ENCODE measurements at regions not wholly inside any gene's neighbourhood (a gene's known extent, or its start where the extent isn't known, plus 50 kb on each side); places are given as distances from the start of the nearest gene placed in this dataset.

DNA sequence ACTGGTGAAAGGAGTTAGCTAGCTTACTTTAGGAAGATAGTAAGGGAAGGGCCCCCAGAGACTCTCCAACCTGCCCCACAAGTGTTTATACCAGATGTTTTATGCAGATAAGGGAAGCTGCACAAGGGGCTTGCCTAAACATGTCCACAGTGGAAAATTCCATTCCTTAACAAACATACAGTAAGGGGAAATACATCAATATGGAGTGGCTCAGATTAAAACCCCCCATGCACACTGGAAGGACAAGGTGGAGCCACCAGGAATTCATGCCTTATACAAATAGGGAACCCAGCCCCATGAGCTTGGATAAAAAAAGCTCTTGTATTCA is 106.3 kb upstream of the GPBP1 start (continued):
- TF ChIP-seq, protein P1, sequence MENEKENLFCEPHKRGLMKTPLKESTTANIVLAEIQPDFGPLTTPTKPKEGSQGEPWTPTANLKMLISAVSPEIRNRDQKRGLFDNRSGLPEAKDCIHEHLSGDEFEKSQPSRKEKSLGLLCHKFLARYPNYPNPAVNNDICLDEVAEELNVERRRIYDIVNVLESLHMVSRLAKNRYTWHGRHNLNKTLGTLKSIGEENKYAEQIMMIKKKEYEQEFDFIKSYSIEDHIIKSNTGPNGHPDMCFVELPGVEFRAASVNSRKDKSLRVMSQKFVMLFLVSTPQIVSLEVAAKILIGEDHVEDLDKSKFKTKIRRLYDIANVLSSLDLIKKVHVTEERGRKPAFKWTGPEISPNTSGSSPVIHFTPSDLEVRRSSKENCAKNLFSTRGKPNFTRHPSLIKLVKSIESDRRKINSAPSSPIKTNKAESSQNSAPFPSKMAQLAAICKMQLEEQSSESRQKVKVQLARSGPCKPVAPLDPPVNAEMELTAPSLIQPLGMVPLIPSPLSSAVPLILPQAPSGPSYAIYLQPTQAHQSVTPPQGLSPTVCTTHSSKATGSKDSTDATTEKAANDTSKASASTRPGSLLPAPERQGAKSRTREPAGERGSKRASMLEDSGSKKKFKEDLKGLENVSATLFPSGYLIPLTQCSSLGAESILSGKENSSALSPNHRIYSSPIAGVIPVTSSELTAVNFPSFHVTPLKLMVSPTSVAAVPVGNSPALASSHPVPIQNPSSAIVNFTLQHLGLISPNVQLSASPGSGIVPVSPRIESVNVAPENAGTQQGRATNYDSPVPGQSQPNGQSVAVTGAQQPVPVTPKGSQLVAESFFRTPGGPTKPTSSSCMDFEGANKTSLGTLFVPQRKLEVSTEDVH (IDR thresholded peaks at IDR 0.05; ENCODE audit: low read depth, partially characterized antibody) = no peak
- no peak for TF ChIP-seq STAG1 (CRISPR knock-in tag; IDR thresholded peaks at IDR 0.05; ENCODE audit: borderline replicate concordance)
- peak; percentile 53; the same call in 1 of the 2 replicates for TF ChIP-seq SMARCA4 (IDR thresholded peaks at IDR 0.05)
- TF ChIP-seq MCM7 (IDR thresholded peaks at IDR 0.05) = no peak
- TF ChIP-seq, protein P2, sequence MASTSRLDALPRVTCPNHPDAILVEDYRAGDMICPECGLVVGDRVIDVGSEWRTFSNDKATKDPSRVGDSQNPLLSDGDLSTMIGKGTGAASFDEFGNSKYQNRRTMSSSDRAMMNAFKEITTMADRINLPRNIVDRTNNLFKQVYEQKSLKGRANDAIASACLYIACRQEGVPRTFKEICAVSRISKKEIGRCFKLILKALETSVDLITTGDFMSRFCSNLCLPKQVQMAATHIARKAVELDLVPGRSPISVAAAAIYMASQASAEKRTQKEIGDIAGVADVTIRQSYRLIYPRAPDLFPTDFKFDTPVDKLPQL (IDR thresholded peaks at IDR 0.05; ENCODE audit: extremely low read depth, insufficient read length) = no peak
- no peak for TF ChIP-seq ZFP36 (IDR thresholded peaks at IDR 0.05; ENCODE audit: low read depth, low read length, partially characterized antibody)
- TF ChIP-seq ZNF347 (CRISPR knock-in tag; IDR thresholded peaks at IDR 0.05; ENCODE audit: low read depth) = no peak
- no peak for TF ChIP-seq ZC3H8 (IDR thresholded peaks at IDR 0.05)
- no peak for TF ChIP-seq ADNP (tag; IDR thresholded peaks at IDR 0.05)
- TF ChIP-seq ZNF586 (CRISPR knock-in tag; conservative IDR thresholded peaks at IDR 0.05) = no peak
- TF ChIP-seq POLR2AphosphoS2 (IDR thresholded peaks at IDR 0.05; ENCODE audit: low read length) = no peak
- TF ChIP-seq SMARCC2 (IDR thresholded peaks at IDR 0.05; ENCODE audit: low read depth) = peak; percentile 72; the same call in 1 of the 2 replicates
- TF ChIP-seq, protein P3, sequence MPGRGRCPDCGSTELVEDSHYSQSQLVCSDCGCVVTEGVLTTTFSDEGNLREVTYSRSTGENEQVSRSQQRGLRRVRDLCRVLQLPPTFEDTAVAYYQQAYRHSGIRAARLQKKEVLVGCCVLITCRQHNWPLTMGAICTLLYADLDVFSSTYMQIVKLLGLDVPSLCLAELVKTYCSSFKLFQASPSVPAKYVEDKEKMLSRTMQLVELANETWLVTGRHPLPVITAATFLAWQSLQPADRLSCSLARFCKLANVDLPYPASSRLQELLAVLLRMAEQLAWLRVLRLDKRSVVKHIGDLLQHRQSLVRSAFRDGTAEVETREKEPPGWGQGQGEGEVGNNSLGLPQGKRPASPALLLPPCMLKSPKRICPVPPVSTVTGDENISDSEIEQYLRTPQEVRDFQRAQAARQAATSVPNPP (IDR thresholded peaks at IDR 0.05; ENCODE audit: borderline replicate concordance, insufficient read depth, insufficient read length) = no peak
- TF ChIP-seq ZNF41 (CRISPR knock-in tag; conservative IDR thresholded peaks at IDR 0.05) = no peak
- TF ChIP-seq GATA2 (CRISPR knock-in tag; IDR thresholded peaks at IDR 0.05) = peak; percentile 29; the same call in 1 of the 2 replicates
- no peak for TF ChIP-seq OTX1 (CRISPR knock-in tag; IDR thresholded peaks at IDR 0.05)
- TF ChIP-seq, protein P4, sequence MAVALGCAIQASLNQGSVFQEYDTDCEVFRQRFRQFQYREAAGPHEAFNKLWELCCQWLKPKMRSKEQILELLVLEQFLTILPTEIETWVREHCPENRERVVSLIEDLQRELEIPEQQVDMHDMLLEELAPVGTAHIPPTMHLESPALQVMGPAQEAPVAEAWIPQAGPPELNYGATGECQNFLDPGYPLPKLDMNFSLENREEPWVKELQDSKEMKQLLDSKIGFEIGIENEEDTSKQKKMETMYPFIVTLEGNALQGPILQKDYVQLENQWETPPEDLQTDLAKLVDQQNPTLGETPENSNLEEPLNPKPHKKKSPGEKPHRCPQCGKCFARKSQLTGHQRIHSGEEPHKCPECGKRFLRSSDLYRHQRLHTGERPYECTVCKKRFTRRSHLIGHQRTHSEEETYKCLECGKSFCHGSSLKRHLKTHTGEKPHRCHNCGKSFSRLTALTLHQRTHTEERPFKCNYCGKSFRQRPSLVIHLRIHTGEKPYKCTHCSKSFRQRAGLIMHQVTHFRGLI (CRISPR knock-in tag; IDR thresholded peaks at IDR 0.05) = no peak
- TF ChIP-seq BACH1 (tag; IDR thresholded peaks at IDR 0.05) = no peak
- no peak for TF ChIP-seq FIP1L1 (IDR thresholded peaks at IDR 0.05; ENCODE audit: low read depth, low read length, poor library complexity, severe bottlenecking)
- TF ChIP-seq, protein P5, sequence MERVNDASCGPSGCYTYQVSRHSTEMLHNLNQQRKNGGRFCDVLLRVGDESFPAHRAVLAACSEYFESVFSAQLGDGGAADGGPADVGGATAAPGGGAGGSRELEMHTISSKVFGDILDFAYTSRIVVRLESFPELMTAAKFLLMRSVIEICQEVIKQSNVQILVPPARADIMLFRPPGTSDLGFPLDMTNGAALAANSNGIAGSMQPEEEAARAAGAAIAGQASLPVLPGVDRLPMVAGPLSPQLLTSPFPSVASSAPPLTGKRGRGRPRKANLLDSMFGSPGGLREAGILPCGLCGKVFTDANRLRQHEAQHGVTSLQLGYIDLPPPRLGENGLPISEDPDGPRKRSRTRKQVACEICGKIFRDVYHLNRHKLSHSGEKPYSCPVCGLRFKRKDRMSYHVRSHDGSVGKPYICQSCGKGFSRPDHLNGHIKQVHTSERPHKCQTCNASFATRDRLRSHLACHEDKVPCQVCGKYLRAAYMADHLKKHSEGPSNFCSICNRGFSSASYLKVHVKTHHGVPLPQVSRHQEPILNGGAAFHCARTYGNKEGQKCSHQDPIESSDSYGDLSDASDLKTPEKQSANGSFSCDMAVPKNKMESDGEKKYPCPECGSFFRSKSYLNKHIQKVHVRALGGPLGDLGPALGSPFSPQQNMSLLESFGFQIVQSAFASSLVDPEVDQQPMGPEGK (CRISPR knock-in tag; IDR thresholded peaks at IDR 0.05; ENCODE audit: borderline replicate concordance) = no peak
- no peak for TF ChIP-seq SIX5 (IDR thresholded peaks at IDR 0.05; ENCODE audit: borderline replicate concordance in 1 of 2, insufficient read depth in 1 of 2, low read depth in 1 of 2, low read length in 2 of 2)
- 0 out of 2 replicates have a peak, but pooled peaks have one; percentile 15 for TF ChIP-seq EHMT2 (IDR thresholded peaks at IDR 0.05)
- no peak for TF ChIP-seq ZNF263 (CRISPR knock-in tag; IDR thresholded peaks at IDR 0.05; ENCODE audit: borderline replicate concordance)
